Lower lobe of right lung (tissue), 2 donors: ENCODE measurements at regions not wholly inside any gene's neighbourhood (a gene's known extent, or its start where the extent isn't known, plus 50 kb on each side); places are given as distances from the start of the nearest gene placed in this dataset.

Experiments
- ATAC-seq, 2 donors: fragments of 200-7000 bp; cut with Tn5 transposase; one replicate each; pipeline ENCODE4 v1.9.1; 2020 to 2022; ENCODE audit warnings: mild to moderate bottlenecking in 2 of 2, moderate library complexity in 2 of 2
- DNase-seq: peaks from one replicate; pipeline ENCODE4 v3.0.0-alpha.2; 2020
- H3K27ac ChIP-seq: fragments of 200-600 bp; one replicate; pipeline ENCODE4 v1.8.0; 2022
- H3K27me3 ChIP-seq: fragments of 200-600 bp; one replicate; pipeline ENCODE4 v1.8.0; 2022; ENCODE audit warnings: low read depth
- H3K36me3 ChIP-seq: fragments of 200-600 bp; one replicate; pipeline ENCODE4 v1.8.0; 2022; ENCODE audit warnings: mild to moderate bottlenecking
- H3K4me1 ChIP-seq: fragments of 200-600 bp; one replicate; pipeline ENCODE4 v1.8.0; 2022
- H3K4me3 ChIP-seq: fragments of 200-600 bp; one replicate; pipeline ENCODE4 v1.8.0; 2022; ENCODE audit warnings: mild to moderate bottlenecking
- H3K9me3 ChIP-seq: fragments of 200-600 bp; one replicate; pipeline ENCODE4 v1.8.0; 2022
- intact Hi-C: fragments of 100-400 bp; cut with DNase I; formaldehyde crosslinking; loops from one replicate; pipeline ENCODE4 v1.11.0; 2022
- TF ChIP-seq, protein P1 (sequence below): fragments of 200-600 bp; IDR thresholded peaks from one replicate; pipeline ENCODE4 v1.8.0; 2022; ENCODE audit warnings: antibody characterized with exemption, mild to moderate bottlenecking
- donor health status: DM: no; HTN: yes; CAD: no; lungs with severe emphysema.

DNA sequence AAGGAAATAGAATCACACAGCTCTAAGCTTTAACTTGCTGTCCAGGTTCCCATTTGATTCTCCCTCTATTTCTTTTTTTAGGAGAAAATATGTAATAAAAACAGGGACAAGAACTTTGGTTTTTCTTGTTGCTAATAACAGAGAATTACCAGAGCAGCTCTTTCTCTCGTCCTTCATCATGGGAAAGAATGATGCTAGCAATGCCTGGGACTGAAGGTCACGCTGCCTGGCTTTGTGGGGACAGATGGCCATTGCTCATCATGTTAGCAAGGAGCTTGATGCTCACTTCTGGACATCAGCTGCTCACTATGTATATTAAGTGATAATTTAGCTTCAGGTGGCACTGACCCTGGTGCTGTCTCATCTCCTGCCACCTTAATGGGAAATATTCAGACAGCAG lies 77.3 kb upstream of the AKT3 start:
- TF ChIP-seq, protein P1, sequence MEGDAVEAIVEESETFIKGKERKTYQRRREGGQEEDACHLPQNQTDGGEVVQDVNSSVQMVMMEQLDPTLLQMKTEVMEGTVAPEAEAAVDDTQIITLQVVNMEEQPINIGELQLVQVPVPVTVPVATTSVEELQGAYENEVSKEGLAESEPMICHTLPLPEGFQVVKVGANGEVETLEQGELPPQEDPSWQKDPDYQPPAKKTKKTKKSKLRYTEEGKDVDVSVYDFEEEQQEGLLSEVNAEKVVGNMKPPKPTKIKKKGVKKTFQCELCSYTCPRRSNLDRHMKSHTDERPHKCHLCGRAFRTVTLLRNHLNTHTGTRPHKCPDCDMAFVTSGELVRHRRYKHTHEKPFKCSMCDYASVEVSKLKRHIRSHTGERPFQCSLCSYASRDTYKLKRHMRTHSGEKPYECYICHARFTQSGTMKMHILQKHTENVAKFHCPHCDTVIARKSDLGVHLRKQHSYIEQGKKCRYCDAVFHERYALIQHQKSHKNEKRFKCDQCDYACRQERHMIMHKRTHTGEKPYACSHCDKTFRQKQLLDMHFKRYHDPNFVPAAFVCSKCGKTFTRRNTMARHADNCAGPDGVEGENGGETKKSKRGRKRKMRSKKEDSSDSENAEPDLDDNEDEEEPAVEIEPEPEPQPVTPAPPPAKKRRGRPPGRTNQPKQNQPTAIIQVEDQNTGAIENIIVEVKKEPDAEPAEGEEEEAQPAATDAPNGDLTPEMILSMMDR: no peak
- ATAC-seq (no peak), DNase-seq (no peak)
- no peaks in the 10 kb centered on the region for H3K36me3 ChIP-seq
- no peaks in the 10 kb centered on the region for H3K9me3 ChIP-seq
- no peak overlapping the region for H3K27ac ChIP-seq
- intact Hi-C loops: no loop called here
- H3K27me3 ChIP-seq: peaks cover 12% of the 10 kb centered on the region
- H3K4me1 ChIP-seq: no peaks in the 10 kb centered on the region
- H3K4me3 ChIP-seq: no peak overlapping the region

- H3K4me1 ChIP-seq: no peaks in the 10 kb centered on the region
- ATAC-seq: no peak
- H3K27ac ChIP-seq: no peak overlapping the region
- H3K36me3 ChIP-seq: no peaks in the 10 kb centered on the region
- intact Hi-C loops: no loop called here
- no peak for DNase-seq
- no peaks in the 10 kb centered on the region for H3K9me3 ChIP-seq
- H3K27me3 ChIP-seq: peaks cover 8% of the 10 kb centered on the region
- TF ChIP-seq, protein P1: no peak
- H3K4me3 ChIP-seq: no peak overlapping the region
Measured at GRCh38 chr1:243926803-243927245, 76.8 kb upstream of the AKT3 start.

DNA sequence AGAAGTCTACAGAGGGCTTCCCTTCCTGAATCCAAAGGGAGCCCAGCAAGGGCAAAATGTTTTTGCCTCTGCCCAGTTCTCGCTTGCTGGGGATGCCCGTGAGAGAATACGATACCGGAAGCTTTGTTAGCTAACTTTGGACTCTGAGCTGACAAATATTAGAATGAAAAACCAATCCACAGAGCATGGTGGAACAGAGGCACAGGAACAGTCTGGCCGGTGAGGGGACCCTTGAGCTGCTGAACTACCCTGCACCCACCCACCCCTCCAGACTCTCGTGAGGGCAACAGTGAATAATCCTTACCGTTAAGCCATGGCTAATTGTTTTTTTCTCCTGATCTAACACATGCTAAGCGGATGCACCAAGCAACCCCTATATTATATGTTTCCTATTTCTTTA lies 76.3 kb upstream of the AKT3 start:
- no peaks in the 10 kb centered on the region for H3K9me3 ChIP-seq
- no peak for ATAC-seq
- no peaks in the 10 kb centered on the region for H3K36me3 ChIP-seq
- no peak for DNase-seq
- no peak overlapping the region for H3K4me3 ChIP-seq
- peaks cover 5% of the 10 kb centered on the region for H3K27me3 ChIP-seq
- intact Hi-C loops: no loop called here
- TF ChIP-seq, protein P1: no peak
- no peak overlapping the region for H3K27ac ChIP-seq
- H3K4me1 ChIP-seq: no peaks in the 10 kb centered on the region

GRCh38 chr1:243924588-243925349 lies 74.7 kb upstream of the AKT3 start:
- H3K27ac ChIP-seq: no peak overlapping the region
- no peak for ATAC-seq
- H3K27me3 ChIP-seq: no peaks in the 10 kb centered on the region
- TF ChIP-seq, protein P1: no peak
- H3K9me3 ChIP-seq: no peaks in the 10 kb centered on the region
- H3K4me3 ChIP-seq: no peak overlapping the region
- no peaks in the 10 kb centered on the region for H3K36me3 ChIP-seq
- intact Hi-C loops: no loop called here
- no peaks in the 10 kb centered on the region for H3K4me1 ChIP-seq
- no peak for DNase-seq

DNA sequence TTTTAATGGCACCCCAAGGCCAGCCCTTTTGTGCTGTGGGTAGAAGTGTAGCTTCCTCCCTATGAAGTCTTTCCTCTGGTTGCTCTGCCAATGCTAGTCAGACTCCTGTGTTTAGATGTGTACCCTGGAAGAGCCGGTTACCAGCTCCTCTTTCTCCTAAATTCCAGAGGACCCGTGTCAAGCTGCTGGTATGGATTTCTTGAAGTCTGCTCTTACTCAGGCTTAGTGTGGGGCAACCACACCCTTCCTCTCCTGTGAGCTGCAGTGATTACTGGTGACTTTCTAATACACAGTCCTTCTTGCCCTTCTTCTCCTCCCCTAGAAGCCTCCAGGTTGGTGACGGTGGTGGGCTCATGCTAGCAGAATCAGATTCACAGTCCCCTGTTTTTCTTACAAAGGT lies 74.1 kb upstream of the AKT3 start:
- no peaks in the 10 kb centered on the region for H3K36me3 ChIP-seq
- H3K9me3 ChIP-seq: no peaks in the 10 kb centered on the region
- ATAC-seq (no peak), DNase-seq (no peak)
- H3K4me1 ChIP-seq: no peaks in the 10 kb centered on the region
- no peak overlapping the region for H3K4me3 ChIP-seq
- H3K27ac ChIP-seq: no peak overlapping the region
- intact Hi-C loops: no loop called here
- TF ChIP-seq, protein P1: no peak
- H3K27me3 ChIP-seq: no peaks in the 10 kb centered on the region
